GM10248 (cell line): ENCODE measurements at regions not wholly inside any gene's neighbourhood (a gene's known extent, or its start where the extent isn't known, plus 50 kb on each side); places are given as distances from the start of the nearest gene placed in this dataset.

Experiments used
- CTCF ChIA-PET: fragments of 300-600 bp; sonication (Branson Sonifier 250); formaldehyde crosslinking; extraction: SDS; loops from one replicate; lab custom pipeline; 2021; ENCODE audit warnings: antibody characterized with exemption; lab: Yijun Ruan, JAX
- POLR2A ChIA-PET: fragments of 350-650 bp; sonication (Branson Sonifier 250); formaldehyde crosslinking; extraction: SDS; loops from one replicate; lab custom pipeline; 2020; ENCODE audit warnings: antibody characterized with exemption; lab: Yijun Ruan, JAX
- DNase-seq: peaks from one replicate; pipeline ENCODE4 v3.0.0; 2012; ENCODE audit errors: extremely low spot score
- CTCF ChIP-seq: IDR thresholded peaks from 2 replicates; pipeline ENCODE4 v1.5.1; 2012; ENCODE audit warnings: mild to moderate bottlenecking, low read depth; ENCODE audit errors: extremely low read depth, missing control alignments, control extremely low read depth

- no peak for TF ChIP-seq CTCF
- POLR2A ChIA-PET, result no interaction called here
- no peak for DNase-seq
- CTCF ChIA-PET, result no interaction called here
Observed at GRCh38 chr1:98034505-98034904, 113.7 kb upstream of the DPYD start.

- TF ChIP-seq CTCF, result no peak
- no peak for DNase-seq
- POLR2A ChIA-PET, result no interaction called here
- CTCF ChIA-PET, result interaction anchor here (1.4 kb wide), 1 partner anchor 10 kb away, joined by 5 read pairs; no protein-coding TSS in a partner anchor
Observed at GRCh38 chr1:98032958-98033357, 112.1 kb upstream of the DPYD start.

GRCh38 chr1:98030976-98031375 is 110.1 kb upstream of the DPYD start:
- ChIA-PET POLR2A (no interaction called here), CTCF (no interaction called here)
- no peak for TF ChIP-seq CTCF
- DNase-seq, result no peak

GRCh38 chr1:98030483-98030882 is 109.6 kb upstream of the DPYD start:
- POLR2A ChIA-PET, result no interaction called here
- TF ChIP-seq CTCF, result no peak
- DNase-seq, result no peak
- CTCF ChIA-PET, result no interaction called here

GRCh38 chr1:98028800-98029199 is 108.0 kb upstream of the DPYD start:
- CTCF ChIA-PET, result interaction anchor here (2.2 kb wide), 1 partner anchor 13 kb away, joined by 4 read pairs; no protein-coding TSS in a partner anchor
- no peak for DNase-seq
- no peak for TF ChIP-seq CTCF
- POLR2A ChIA-PET, result no interaction called here

GRCh38 chr1:98027103-98027705 is 106.4 kb upstream of the DPYD start:
- ChIA-PET POLR2A (no interaction called here), CTCF (interaction anchor here (1.5 to 2.2 kb wide), 2 partner anchors 9 to 11 kb away, joined by 4 to 5 read pairs; no protein-coding TSS in a partner anchor)
- DNase-seq, result no peak
- no peak for TF ChIP-seq CTCF
